ENCODE measurements at regions not wholly inside any gene's neighbourhood (a gene's known extent, or its start where the extent isn't known, plus 50 kb on each side); places are given as distances from the start of the nearest gene placed in this dataset.

DNA sequence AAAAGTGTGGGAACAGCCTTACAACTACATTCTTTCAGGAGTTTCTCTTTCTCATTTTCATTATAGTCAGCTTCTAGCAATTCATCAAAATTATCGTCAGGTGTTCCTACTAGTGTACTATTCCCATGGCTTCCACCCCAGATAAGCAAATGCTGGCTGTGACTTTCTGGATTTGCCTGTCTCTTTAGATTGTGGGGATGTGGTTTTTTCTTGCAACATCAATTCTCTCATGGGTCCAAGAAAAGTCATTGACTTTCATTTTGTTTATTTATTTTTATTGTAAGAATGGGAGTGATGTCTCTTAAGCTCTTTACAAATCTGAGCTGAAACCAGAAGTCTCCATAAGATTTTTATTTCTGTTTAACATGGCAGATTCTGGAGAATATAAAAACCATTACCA lies 349.7 kb upstream of the SEMA3C start:
- no peak for TF ChIP-seq FOXK1 (CRISPR knock-in tag; IDR thresholded peaks at IDR 0.05)
- TF ChIP-seq, protein P1, sequence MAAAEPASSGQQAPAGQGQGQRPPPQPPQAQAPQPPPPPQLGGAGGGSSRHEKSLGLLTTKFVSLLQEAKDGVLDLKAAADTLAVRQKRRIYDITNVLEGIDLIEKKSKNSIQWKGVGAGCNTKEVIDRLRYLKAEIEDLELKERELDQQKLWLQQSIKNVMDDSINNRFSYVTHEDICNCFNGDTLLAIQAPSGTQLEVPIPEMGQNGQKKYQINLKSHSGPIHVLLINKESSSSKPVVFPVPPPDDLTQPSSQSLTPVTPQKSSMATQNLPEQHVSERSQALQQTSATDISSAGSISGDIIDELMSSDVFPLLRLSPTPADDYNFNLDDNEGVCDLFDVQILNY (CRISPR knock-in tag; IDR thresholded peaks at IDR 0.05), result no peak
- ChIA-PET POLR2A (no interaction called here), CTCF (no interaction called here)
- Mint-ChIP-seq H3K9me3 (peaks cover 30% of the 10 kb centered on the region), H3K27me3 (ENCODE audit: low read depth) (no peaks in the 10 kb centered on the region), H3K27ac (no peak overlapping the region), H3K4me3 (no peak overlapping the region), H3K4me1 (no peaks in the 10 kb centered on the region), H3K36me3 (no peaks in the 10 kb centered on the region; the same call in 1 of the 2 replicates)
- DNase-seq (ENCODE audit: low spot score), result no peak
- no peak for ATAC-seq

DNA sequence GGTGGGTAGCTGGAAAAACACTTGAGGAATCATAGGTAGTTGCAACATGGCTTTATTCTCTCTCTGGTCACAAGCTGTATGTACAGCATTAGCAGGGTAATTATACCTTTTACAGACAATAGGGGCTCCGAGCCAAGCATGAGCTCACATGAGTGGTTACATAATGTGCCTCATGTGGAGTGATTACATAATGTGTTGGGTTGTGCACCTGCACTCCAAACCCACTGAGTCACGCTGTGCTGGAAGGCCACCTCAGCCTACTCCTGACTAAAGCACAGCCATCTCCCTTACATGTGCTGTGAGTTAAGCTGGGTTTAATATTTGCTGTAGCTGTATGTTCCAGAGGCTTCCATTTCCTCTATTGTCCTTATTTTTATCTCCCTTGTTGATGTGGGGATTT lies 348.7 kb upstream of the SEMA3C start:
- H3K27me3 Mint-ChIP-seq (ENCODE audit: low read depth), result no peaks in the 10 kb centered on the region
- no peak overlapping the region for H3K4me3 Mint-ChIP-seq
- H3K4me1 Mint-ChIP-seq, result no peaks in the 10 kb centered on the region
- CTCF ChIA-PET, result no interaction called here
- ATAC-seq (no peak), DNase-seq (ENCODE audit: low spot score) (no peak)
- TF ChIP-seq, protein P2, sequence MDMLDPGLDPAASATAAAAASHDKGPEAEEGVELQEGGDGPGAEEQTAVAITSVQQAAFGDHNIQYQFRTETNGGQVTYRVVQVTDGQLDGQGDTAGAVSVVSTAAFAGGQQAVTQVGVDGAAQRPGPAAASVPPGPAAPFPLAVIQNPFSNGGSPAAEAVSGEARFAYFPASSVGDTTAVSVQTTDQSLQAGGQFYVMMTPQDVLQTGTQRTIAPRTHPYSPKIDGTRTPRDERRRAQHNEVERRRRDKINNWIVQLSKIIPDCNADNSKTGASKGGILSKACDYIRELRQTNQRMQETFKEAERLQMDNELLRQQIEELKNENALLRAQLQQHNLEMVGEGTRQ (CRISPR knock-in tag; IDR thresholded peaks at IDR 0.05), result no peak
- no peak for TF ChIP-seq EMX1 (CRISPR knock-in tag; IDR thresholded peaks at IDR 0.05)
- TF ChIP-seq, protein P3, sequence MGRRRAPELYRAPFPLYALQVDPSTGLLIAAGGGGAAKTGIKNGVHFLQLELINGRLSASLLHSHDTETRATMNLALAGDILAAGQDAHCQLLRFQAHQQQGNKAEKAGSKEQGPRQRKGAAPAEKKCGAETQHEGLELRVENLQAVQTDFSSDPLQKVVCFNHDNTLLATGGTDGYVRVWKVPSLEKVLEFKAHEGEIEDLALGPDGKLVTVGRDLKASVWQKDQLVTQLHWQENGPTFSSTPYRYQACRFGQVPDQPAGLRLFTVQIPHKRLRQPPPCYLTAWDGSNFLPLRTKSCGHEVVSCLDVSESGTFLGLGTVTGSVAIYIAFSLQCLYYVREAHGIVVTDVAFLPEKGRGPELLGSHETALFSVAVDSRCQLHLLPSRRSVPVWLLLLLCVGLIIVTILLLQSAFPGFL (CRISPR knock-in tag; IDR thresholded peaks at IDR 0.05; ENCODE audit: borderline replicate concordance), result no peak
- TF ChIP-seq, protein P4, sequence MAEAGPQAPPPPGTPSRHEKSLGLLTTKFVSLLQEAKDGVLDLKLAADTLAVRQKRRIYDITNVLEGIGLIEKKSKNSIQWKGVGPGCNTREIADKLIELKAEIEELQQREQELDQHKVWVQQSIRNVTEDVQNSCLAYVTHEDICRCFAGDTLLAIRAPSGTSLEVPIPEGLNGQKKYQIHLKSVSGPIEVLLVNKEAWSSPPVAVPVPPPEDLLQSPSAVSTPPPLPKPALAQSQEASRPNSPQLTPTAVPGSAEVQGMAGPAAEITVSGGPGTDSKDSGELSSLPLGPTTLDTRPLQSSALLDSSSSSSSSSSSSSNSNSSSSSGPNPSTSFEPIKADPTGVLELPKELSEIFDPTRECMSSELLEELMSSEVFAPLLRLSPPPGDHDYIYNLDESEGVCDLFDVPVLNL (CRISPR knock-in tag; IDR thresholded peaks at IDR 0.05; ENCODE audit: borderline replicate concordance, low read depth), result no peak
- TF ChIP-seq GRHL2 (CRISPR knock-in tag; IDR thresholded peaks at IDR 0.05; ENCODE audit: insufficient replicate concordance, severe bottlenecking), result no peak
- TF ChIP-seq, protein P5, sequence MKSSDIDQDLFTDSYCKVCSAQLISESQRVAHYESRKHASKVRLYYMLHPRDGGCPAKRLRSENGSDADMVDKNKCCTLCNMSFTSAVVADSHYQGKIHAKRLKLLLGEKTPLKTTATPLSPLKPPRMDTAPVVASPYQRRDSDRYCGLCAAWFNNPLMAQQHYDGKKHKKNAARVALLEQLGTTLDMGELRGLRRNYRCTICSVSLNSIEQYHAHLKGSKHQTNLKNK (CRISPR knock-in tag; IDR thresholded peaks at IDR 0.05), result no peak
- TF ChIP-seq GABPB1 (CRISPR knock-in tag; IDR thresholded peaks at IDR 0.05), result no peak
- no peak for TF ChIP-seq ZNF263 (CRISPR knock-in tag; IDR thresholded peaks at IDR 0.05; ENCODE audit: low read depth)
- H3K27ac Mint-ChIP-seq, result no peak overlapping the region
- peaks cover 35% of the 10 kb centered on the region for H3K9me3 Mint-ChIP-seq
- POLR2A ChIA-PET, result interaction anchor here (0.7 kb wide), 1 partner anchor 106 kb away, joined by 3 read pairs; no protein-coding TSS in a partner anchor
- H3K36me3 Mint-ChIP-seq, result no peaks in the 10 kb centered on the region; the same call in 1 of the 2 replicates

DNA sequence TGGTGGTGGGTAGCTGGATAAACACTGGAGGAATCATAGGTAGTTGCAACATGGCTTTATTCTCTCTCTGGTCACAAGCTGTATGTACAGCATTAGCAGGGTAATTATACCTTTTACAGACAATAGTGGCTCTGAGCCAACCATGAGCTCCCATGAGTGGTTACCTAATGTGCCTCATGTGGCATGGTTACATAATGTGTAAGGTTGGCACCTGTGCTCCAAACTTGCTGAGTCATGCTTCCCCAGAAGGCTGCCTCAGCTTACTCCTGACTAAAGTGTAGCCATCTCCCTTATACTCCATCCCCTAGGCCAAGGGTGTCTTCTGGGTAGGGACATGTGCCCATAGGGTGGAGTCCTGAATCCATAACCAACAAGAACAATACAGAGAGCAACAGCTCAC lies 345.3 kb upstream of the SEMA3C start:
- Mint-ChIP-seq H3K36me3 (peaks cover 13% of the 10 kb centered on the region), H3K4me1 (no peaks in the 10 kb centered on the region)
- TF ChIP-seq JAZF1 (CRISPR knock-in tag; IDR thresholded peaks at IDR 0.05) (no peak), GRHL2 (CRISPR knock-in tag; IDR thresholded peaks at IDR 0.05; ENCODE audit: insufficient replicate concordance, severe bottlenecking) (no peak), NFATC4 (CRISPR knock-in tag; IDR thresholded peaks at IDR 0.05) (no peak), ELF4 (CRISPR knock-in tag; IDR thresholded peaks at IDR 0.05; ENCODE audit: low read depth) (no peak), ZNF263 (CRISPR knock-in tag; IDR thresholded peaks at IDR 0.05; ENCODE audit: low read depth) (no peak), TP53 (CRISPR knock-in tag; IDR thresholded peaks at IDR 0.05) (no peak), ZNF121 (CRISPR knock-in tag; IDR thresholded peaks at IDR 0.05) (no peak)
- TF ChIP-seq, protein P6, sequence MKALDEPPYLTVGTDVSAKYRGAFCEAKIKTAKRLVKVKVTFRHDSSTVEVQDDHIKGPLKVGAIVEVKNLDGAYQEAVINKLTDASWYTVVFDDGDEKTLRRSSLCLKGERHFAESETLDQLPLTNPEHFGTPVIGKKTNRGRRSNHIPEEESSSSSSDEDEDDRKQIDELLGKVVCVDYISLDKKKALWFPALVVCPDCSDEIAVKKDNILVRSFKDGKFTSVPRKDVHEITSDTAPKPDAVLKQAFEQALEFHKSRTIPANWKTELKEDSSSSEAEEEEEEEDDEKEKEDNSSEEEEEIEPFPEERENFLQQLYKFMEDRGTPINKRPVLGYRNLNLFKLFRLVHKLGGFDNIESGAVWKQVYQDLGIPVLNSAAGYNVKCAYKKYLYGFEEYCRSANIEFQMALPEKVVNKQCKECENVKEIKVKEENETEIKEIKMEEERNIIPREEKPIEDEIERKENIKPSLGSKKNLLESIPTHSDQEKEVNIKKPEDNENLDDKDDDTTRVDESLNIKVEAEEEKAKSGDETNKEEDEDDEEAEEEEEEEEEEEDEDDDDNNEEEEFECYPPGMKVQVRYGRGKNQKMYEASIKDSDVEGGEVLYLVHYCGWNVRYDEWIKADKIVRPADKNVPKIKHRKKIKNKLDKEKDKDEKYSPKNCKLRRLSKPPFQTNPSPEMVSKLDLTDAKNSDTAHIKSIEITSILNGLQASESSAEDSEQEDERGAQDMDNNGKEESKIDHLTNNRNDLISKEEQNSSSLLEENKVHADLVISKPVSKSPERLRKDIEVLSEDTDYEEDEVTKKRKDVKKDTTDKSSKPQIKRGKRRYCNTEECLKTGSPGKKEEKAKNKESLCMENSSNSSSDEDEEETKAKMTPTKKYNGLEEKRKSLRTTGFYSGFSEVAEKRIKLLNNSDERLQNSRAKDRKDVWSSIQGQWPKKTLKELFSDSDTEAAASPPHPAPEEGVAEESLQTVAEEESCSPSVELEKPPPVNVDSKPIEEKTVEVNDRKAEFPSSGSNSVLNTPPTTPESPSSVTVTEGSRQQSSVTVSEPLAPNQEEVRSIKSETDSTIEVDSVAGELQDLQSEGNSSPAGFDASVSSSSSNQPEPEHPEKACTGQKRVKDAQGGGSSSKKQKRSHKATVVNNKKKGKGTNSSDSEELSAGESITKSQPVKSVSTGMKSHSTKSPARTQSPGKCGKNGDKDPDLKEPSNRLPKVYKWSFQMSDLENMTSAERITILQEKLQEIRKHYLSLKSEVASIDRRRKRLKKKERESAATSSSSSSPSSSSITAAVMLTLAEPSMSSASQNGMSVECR (CRISPR knock-in tag; IDR thresholded peaks at IDR 0.05; ENCODE audit: borderline replicate concordance), result no peak
- TF ChIP-seq, protein P2 (CRISPR knock-in tag; IDR thresholded peaks at IDR 0.05), result no peak
- TF ChIP-seq, protein P7, sequence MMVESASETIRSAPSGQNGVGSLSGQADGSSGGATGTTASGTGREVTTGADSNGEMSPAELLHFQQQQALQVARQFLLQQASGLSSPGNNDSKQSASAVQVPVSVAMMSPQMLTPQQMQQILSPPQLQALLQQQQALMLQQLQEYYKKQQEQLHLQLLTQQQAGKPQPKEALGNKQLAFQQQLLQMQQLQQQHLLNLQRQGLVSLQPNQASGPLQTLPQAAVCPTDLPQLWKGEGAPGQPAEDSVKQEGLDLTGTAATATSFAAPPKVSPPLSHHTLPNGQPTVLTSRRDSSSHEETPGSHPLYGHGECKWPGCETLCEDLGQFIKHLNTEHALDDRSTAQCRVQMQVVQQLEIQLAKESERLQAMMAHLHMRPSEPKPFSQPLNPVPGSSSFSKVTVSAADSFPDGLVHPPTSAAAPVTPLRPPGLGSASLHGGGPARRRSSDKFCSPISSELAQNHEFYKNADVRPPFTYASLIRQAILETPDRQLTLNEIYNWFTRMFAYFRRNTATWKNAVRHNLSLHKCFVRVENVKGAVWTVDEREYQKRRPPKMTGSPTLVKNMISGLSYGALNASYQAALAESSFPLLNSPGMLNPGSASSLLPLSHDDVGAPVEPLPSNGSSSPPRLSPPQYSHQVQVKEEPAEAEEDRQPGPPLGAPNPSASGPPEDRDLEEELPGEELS (CRISPR knock-in tag; IDR thresholded peaks at IDR 0.05), result no peak
- TF ChIP-seq, protein P8, sequence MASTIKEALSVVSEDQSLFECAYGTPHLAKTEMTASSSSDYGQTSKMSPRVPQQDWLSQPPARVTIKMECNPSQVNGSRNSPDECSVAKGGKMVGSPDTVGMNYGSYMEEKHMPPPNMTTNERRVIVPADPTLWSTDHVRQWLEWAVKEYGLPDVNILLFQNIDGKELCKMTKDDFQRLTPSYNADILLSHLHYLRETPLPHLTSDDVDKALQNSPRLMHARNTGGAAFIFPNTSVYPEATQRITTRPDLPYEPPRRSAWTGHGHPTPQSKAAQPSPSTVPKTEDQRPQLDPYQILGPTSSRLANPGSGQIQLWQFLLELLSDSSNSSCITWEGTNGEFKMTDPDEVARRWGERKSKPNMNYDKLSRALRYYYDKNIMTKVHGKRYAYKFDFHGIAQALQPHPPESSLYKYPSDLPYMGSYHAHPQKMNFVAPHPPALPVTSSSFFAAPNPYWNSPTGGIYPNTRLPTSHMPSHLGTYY (CRISPR knock-in tag; IDR thresholded peaks at IDR 0.05), result no peak

More for the DNA sequence above, 345.3 kb upstream of the SEMA3C start:
- DNase-seq (ENCODE audit: low spot score) (no peak), ATAC-seq (no peak)
- H3K9me3 Mint-ChIP-seq, result peaks cover 60% of the 10 kb centered on the region
- no peak overlapping the region for H3K27ac Mint-ChIP-seq
- H3K4me3 Mint-ChIP-seq, result no peak overlapping the region
- CTCF ChIA-PET, result no interaction called here
- POLR2A ChIA-PET, result no interaction called here
- H3K27me3 Mint-ChIP-seq (ENCODE audit: low read depth), result no peaks in the 10 kb centered on the region
